ENCODE measurements at regions not wholly inside any gene's neighbourhood (a gene's known extent, or its start where the extent isn't known, plus 50 kb on each side); places are given as distances from the start of the nearest gene placed in this dataset.

DNA sequence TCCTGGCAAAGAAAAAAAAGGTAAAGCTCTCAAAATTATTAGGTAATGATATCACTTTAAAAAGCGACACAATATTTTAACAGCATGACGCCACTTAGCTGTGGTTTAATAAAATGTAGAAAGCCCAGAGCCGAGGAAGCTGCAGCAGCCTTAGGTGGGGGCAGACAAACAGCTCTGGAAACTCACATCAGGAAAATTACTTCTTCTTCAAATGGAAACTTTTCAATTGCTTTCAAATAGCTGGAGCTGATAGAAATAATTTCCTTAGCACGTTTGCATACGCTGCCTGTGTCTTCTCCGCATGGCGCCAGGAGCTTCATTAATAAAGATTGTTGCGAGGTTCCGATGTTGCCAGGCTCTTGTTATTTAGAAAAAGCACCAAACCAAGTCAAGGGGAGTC is 835.3 kb upstream of the EEF2KMT start:
- TF ChIP-seq CTCF (conservative IDR thresholded peaks at IDR 0.05; ENCODE audit: low read depth, low read length): no peak
- no peak for TF ChIP-seq EZH2 (IDR thresholded peaks at IDR 0.05; ENCODE audit: low read length, unreplicated experiment)
- TF ChIP-seq EZH2phosphoT487 (IDR thresholded peaks at IDR 0.05; ENCODE audit: borderline replicate concordance, low read length): no peak
